ENCODE measurements at regions not wholly inside any gene's neighbourhood (a gene's known extent, or its start where the extent isn't known, plus 50 kb on each side); places are given as distances from the start of the nearest gene placed in this dataset.

GRCh38 chr17:77768248-77768852, 190.2 kb upstream of the TNRC6C start:
- TF ChIP-seq POLR2AphosphoS5 (IDR thresholded peaks at IDR 0.05) (no peak), POLR2A (IDR thresholded peaks at IDR 0.05) (no peak)
- TF ChIP-seq, protein P1, sequence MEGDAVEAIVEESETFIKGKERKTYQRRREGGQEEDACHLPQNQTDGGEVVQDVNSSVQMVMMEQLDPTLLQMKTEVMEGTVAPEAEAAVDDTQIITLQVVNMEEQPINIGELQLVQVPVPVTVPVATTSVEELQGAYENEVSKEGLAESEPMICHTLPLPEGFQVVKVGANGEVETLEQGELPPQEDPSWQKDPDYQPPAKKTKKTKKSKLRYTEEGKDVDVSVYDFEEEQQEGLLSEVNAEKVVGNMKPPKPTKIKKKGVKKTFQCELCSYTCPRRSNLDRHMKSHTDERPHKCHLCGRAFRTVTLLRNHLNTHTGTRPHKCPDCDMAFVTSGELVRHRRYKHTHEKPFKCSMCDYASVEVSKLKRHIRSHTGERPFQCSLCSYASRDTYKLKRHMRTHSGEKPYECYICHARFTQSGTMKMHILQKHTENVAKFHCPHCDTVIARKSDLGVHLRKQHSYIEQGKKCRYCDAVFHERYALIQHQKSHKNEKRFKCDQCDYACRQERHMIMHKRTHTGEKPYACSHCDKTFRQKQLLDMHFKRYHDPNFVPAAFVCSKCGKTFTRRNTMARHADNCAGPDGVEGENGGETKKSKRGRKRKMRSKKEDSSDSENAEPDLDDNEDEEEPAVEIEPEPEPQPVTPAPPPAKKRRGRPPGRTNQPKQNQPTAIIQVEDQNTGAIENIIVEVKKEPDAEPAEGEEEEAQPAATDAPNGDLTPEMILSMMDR (IDR thresholded peaks at IDR 0.05): no peak

All from breast epithelium (tissue), 3 donors.